T-helper 2 cell treated with Interferon-gamma antibody and Interleukin-4, amounts not matched to agents 5 μg/mL and 100 μg/mL, for 36 hours (primary cell): ENCODE measurements at regions not wholly inside any gene's neighbourhood (a gene's known extent, or its start where the extent isn't known, plus 50 kb on each side); places are given as distances from the start of the nearest gene placed in this dataset.

Source experiments
- DNase-seq: peaks from one replicate; pipeline ENCODE4 v3.0.0; 2021; ENCODE audit warnings: low spot score
- H3K27ac Mint-ChIP-seq: one replicate; pipeline ENCODE4 v1.8.0; 2021; ENCODE audit warnings: mild to moderate bottlenecking, mixed read lengths
- H3K27me3 Mint-ChIP-seq: one replicate; pipeline ENCODE4 v1.8.0; 2021; ENCODE audit warnings: low read depth, mixed read lengths
- H3K36me3 Mint-ChIP-seq: one replicate; pipeline ENCODE4 v1.8.0; 2021; ENCODE audit warnings: low read depth, mixed read lengths
- H3K4me1 Mint-ChIP-seq: one replicate; pipeline ENCODE4 v1.8.0; 2021; ENCODE audit warnings: low read depth, mixed read lengths
- H3K4me3 Mint-ChIP-seq: one replicate; pipeline ENCODE4 v1.8.0; 2022; ENCODE audit warnings: mild to moderate bottlenecking, moderate library complexity, mixed read lengths
- H3K9me3 Mint-ChIP-seq: one replicate; pipeline ENCODE4 v1.8.0; 2021; ENCODE audit warnings: mixed read lengths

DNA sequence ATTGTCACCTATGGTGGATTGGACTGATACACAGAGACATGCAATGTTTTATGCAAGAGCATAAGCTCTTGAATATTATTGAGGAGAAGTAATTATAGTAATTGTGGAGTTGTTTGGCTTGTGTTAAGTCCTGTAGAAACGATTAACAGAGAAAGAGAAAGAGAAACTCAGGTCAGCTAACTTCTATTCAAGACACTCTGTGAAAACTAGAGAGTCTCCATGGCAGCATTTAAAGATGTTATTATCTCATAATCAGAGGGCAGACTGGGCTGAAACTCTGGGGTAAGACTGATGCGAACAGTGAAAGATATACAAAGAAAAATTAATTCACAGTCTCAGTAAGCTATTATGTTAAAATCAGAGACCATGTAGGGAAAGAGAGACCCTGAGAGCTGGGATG lies 625.7 kb downstream of the FAT4 start:
- no peak overlapping the region for H3K27ac Mint-ChIP-seq
- H3K27me3 Mint-ChIP-seq = no peaks in the 10 kb centered on the region
- no peak overlapping the region for H3K4me3 Mint-ChIP-seq
- no peaks in the 10 kb centered on the region for H3K4me1 Mint-ChIP-seq
- no peak for DNase-seq
- H3K9me3 Mint-ChIP-seq = peaks cover 17% of the 10 kb centered on the region
- no peaks in the 10 kb centered on the region for H3K36me3 Mint-ChIP-seq

DNA sequence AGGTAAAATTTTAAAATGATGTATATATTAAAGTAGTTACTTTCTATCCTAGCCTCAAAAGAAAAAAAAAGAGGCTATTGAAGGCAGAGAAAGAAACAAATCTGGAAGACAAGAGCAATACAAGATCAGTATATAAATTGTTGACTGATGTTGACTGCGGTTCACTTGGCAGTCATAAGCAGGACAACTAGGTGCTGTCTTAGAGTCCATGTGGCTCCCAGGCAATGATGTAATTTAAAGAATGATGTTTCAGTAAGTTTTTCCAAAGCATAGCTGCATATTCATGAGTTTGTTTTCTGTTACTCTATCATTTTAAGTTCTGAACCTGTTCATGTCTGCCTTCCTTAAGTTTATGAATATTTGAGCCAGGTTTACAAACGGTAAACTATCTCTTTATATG lies 630.2 kb downstream of the FAT4 start:
- Mint-ChIP-seq H3K4me1 (no peaks in the 10 kb centered on the region), H3K27ac (no peak overlapping the region), H3K27me3 (no peaks in the 10 kb centered on the region), H3K4me3 (no peak overlapping the region), H3K36me3 (no peaks in the 10 kb centered on the region), H3K9me3 (peaks cover 12% of the 10 kb centered on the region)
- DNase-seq = no peak

DNA sequence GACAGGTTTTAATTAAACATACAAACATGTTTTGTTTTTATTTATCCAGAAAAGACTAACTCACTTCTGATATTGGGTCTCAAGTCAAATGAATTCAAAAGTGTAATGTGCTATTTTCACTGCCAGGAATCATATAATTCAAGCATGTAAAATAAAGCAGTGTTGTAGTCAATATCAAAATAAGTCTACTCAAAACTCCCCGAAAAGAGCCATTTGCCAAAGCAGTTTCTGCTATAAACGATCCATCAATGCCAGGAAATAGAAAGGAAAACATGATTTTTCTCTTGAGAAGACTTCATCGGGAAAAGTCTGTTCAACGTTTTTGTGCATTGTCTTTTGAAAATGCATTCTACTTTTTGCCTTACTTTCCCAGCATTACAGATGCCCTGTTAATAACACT lies 633.3 kb downstream of the FAT4 start:
- H3K27ac Mint-ChIP-seq = no peak overlapping the region
- peaks cover 3% of the 10 kb centered on the region for H3K9me3 Mint-ChIP-seq
- H3K27me3 Mint-ChIP-seq = no peaks in the 10 kb centered on the region
- no peak for DNase-seq
- H3K4me3 Mint-ChIP-seq = no peak overlapping the region
- H3K36me3 Mint-ChIP-seq = no peaks in the 10 kb centered on the region
- H3K4me1 Mint-ChIP-seq = no peaks in the 10 kb centered on the region

DNA sequence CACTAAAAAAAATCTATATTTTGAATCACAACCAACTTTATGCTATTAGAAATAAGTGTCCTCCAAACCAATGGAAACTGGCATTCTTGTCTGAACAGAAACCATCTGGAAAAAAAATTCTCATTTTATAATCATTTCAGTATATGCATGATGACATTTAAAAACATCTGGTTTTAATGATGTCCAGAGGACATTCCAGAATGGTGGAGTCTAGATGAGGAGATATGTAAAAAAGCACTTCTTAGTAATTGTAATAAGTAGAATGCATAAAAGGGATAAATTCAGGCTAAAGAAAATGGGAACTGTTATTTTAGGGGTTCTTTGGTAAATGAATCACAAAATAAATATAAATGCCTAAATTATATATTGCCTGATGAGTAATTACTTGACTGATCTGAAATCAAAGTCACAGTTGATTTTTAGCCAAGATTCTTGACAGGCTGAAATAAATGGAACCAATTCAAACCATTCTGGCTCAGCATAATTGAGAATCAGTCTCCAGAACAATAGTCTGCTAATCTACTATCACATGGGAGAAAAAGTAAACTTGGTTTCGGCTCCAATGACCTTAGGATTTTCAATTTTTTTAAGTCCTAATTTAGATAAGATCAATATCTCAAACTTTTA lies 636.6 kb downstream of the FAT4 start:
- Mint-ChIP-seq H3K36me3 (no peaks in the 10 kb centered on the region), H3K27me3 (no peaks in the 10 kb centered on the region), H3K27ac (no peak overlapping the region), H3K4me3 (no peak overlapping the region), H3K4me1 (no peaks in the 10 kb centered on the region), H3K9me3 (peaks cover 3% of the 10 kb centered on the region)
- DNase-seq = no peak

DNA sequence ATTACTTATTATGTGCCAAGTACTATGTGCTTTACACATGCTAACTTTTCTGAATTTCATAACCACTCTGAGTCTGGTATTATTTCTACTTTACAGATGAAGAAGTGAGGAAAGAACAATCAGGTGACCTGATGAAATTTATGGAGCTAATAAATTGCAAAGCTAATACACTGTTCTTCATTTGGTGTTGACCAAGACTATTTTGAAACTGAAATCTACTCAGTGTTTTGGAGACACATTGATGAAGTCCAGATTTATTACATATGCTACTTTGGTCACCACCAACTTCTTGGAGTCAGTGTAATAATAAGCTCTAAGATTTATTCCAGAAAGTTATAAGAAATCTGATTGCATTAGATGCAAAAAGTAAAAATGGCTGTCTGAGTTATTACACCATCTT lies 637.9 kb downstream of the FAT4 start:
- Mint-ChIP-seq H3K27ac (no peak overlapping the region), H3K4me1 (no peaks in the 10 kb centered on the region), H3K9me3 (peaks cover 3% of the 10 kb centered on the region), H3K36me3 (no peaks in the 10 kb centered on the region), H3K4me3 (no peak overlapping the region), H3K27me3 (no peaks in the 10 kb centered on the region)
- no peak for DNase-seq

DNA sequence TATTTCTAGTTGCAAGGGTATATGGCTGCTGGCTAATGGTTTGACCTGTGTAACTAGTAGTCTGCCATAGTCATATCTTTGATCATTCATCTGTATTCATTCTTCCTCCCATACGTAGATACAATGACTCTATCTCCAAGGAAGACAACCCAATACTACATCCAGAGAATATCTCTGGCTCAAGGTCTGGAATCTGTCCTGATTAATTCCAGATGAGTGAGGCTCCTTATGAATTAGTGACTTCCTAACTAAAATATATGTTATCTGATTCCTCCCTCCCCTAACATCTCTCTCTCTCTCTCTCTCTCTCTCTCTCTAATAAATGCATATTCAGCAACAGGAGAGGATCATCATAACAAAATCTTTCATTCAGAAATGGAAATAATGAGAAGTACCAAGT lies 641.5 kb downstream of the FAT4 start:
- no peaks in the 10 kb centered on the region for H3K27me3 Mint-ChIP-seq
- no peak for DNase-seq
- H3K27ac Mint-ChIP-seq = no peak overlapping the region
- H3K4me3 Mint-ChIP-seq = no peak overlapping the region
- H3K9me3 Mint-ChIP-seq = peaks cover 6% of the 10 kb centered on the region
- no peaks in the 10 kb centered on the region for H3K36me3 Mint-ChIP-seq
- H3K4me1 Mint-ChIP-seq = no peaks in the 10 kb centered on the region

DNA sequence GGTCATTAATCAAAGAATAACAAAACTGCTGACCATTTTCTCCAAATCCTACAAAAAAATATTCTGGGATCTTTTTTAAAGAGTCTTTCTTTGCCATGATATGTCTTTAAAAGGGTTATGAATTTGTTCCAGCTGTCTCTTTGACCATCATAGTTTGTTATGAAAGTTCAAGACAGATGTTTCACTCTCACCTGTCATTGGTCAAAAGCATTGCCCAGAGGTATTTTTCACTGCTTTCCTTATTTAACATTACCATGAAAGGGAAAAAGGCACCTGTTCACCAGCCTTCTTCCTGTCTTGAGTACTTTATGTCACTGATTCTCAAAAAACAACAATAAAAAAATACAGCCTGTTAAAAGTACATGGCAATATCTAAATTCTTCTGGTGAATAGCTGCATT lies 643.8 kb downstream of the FAT4 start:
- Mint-ChIP-seq H3K27me3 (no peaks in the 10 kb centered on the region), H3K4me3 (no peak overlapping the region)

DNA sequence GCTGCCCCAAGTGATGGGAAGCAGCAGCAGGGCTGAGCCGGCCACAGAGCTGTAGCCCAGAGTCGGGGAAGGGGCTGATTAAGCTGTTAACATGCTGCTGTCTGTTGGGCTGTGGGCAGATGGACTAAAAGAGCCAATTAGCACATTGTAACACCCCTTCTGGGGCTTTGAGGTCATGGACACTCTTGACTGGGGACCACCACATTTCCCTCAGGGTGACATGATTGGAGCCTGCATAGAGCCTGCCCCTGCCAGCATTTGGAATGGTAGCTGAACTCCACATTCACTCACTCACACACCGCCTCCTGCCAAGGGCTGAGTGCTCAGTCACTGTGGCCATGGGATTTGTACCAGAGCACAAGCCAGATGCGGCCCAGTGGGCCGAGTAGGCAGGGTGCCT lies 646.9 kb downstream of the FAT4 start:
- Mint-ChIP-seq H3K36me3 (no peaks in the 10 kb centered on the region), H3K4me3 (no peak overlapping the region), H3K4me1 (no peaks in the 10 kb centered on the region), H3K27ac (no peak overlapping the region), H3K9me3 (peaks cover 23% of the 10 kb centered on the region), H3K27me3 (no peaks in the 10 kb centered on the region)
- no peak for DNase-seq

More for the DNA sequence above, 643.8 kb downstream of the FAT4 start:
- no peak for DNase-seq
- Mint-ChIP-seq H3K4me1 (no peaks in the 10 kb centered on the region), H3K36me3 (no peaks in the 10 kb centered on the region), H3K27ac (no peak overlapping the region), H3K9me3 (peaks cover 21% of the 10 kb centered on the region)

DNA sequence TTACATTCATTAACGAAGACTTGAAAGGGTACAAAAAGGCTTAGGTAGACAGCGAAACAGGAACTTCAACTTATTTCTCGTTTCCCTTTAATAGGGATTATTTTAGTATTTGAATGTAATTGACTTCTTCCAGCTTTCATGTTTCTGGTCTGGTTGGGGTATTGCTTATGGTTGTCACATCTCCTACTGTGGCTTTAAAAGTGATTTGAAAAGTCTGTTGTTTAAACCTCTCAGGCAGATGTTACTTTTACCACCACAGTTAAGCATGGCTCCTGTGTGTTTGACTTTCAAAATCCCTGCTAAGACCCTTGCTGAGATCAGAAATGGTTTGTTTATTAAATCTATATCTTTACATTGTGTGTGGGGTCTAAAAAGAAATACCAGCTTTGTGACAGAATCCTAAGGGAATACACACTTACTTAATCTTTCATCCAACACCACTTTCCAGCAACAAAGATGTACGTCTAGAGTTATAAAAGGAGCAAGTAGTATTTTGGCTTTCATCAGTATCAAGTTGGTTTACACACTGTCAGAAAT lies 661.2 kb downstream of the FAT4 start:
- no peak for DNase-seq
- Mint-ChIP-seq H3K36me3 (no peaks in the 10 kb centered on the region), H3K9me3 (peaks cover 12% of the 10 kb centered on the region), H3K4me1 (no peaks in the 10 kb centered on the region), H3K27me3 (no peaks in the 10 kb centered on the region), H3K27ac (no peak overlapping the region), H3K4me3 (no peak overlapping the region)

DNA sequence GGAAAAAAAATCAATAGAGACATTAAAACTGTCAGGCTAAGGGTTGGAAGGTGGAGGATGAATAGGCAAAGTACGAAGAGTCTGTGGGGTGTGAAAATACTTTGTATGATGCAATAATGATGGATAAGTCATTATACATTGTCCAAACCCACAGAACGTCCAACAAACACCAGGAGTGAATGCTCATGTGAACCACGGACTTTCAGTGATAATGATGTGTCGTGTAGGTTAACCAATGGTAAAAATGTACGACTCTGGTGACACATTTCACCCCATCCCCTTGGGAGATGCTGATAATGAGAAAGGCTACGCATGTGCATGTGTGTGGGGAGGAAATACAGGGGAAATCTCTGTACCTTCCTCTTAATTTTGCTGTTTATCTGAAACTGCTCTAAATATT lies 665.2 kb downstream of the FAT4 start:
- peaks cover 4% of the 10 kb centered on the region for H3K9me3 Mint-ChIP-seq
- no peak overlapping the region for H3K4me3 Mint-ChIP-seq
- DNase-seq = no peak
- H3K36me3 Mint-ChIP-seq = no peaks in the 10 kb centered on the region
- H3K27me3 Mint-ChIP-seq = no peaks in the 10 kb centered on the region
- H3K4me1 Mint-ChIP-seq = no peaks in the 10 kb centered on the region
- no peak overlapping the region for H3K27ac Mint-ChIP-seq

DNA sequence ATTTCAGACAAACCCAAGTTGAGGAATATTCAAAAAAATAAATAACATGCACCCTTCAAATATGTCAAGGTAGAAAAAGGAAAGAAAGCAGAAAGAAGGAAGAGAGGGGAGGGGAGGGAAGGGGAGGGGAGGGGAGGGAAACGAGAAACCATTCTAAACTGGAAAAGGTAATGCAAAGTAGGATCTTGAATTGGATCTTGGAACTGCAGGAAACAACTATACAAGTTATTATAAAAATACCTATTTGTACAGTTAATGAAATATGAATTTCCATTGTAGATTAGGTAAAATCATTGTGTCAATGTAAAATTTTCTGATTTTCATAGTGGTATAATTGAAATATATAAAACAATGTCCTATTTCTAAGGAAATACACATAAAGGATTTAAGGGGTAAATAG lies 668.4 kb downstream of the FAT4 start:
- Mint-ChIP-seq H3K9me3 (peaks cover 8% of the 10 kb centered on the region), H3K4me1 (no peaks in the 10 kb centered on the region), H3K27me3 (no peaks in the 10 kb centered on the region), H3K27ac (no peak overlapping the region), H3K4me3 (no peak overlapping the region), H3K36me3 (no peaks in the 10 kb centered on the region)
- no peak for DNase-seq

DNA sequence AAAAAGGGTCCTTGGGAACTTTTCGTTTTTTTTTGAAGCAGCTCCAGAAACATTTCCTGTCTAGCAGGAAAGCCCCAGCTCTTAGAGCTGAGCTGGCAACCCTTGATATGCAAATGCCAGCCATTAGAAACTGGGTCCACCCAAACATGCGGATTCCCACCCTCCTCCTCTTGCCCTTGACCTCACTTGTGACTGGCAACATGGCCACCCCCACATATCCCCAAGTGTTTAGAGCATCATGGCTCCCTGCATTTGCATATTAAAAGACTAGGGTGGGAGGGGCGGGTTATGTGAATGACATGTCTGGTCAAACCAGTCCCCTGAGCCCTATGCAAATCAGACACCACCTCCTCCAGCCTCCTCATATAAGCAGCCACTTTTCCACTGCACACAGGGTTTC lies 671.1 kb downstream of the FAT4 start:
- Mint-ChIP-seq H3K36me3 (no peaks in the 10 kb centered on the region), H3K27me3 (no peaks in the 10 kb centered on the region), H3K9me3 (peaks cover 8% of the 10 kb centered on the region), H3K4me3 (no peak overlapping the region), H3K4me1 (no peaks in the 10 kb centered on the region), H3K27ac (no peak overlapping the region)
- DNase-seq = no peak

DNA sequence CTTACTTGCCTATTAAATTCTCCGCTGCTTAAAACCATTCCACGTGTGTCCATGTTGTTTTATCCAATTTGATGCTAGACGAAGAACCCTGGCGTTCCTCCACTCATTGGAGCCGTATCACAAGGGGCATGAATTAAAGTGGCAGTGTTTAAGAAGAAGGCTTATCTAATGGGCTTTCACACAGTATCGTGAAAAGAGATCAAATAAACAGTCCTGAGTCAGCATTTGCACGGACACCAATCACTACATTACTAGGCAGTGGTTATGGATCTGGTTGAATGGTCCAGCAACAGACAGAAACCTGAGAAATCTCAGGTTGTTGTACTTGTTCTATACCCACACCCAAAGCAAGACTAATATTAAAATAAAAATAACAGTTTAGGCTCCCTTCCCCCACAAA lies 671.6 kb downstream of the FAT4 start:
- no peak for DNase-seq
- no peak overlapping the region for H3K27ac Mint-ChIP-seq
- H3K36me3 Mint-ChIP-seq = no peaks in the 10 kb centered on the region
- H3K4me1 Mint-ChIP-seq = no peaks in the 10 kb centered on the region
- H3K27me3 Mint-ChIP-seq = no peaks in the 10 kb centered on the region
- no peak overlapping the region for H3K4me3 Mint-ChIP-seq
- peaks cover 8% of the 10 kb centered on the region for H3K9me3 Mint-ChIP-seq

DNA sequence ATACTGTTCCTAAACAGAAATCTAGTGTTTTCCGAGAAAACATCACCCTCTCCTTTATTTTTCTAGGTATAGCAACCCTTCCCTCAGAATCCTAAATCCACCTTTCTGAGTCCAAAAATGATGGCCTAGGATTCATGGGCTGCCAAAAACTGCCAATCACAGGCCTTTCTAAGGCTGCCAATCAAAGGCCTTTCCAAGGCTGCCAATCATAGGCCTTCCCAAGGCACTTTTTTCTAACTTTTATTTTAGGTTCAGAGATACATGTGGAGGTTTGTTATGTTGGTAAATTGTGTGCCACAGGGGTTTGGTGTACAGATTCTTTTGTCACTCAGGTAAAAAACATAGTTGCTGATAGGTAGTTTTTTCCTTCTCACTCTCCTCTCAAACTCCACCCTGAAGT lies 673.7 kb downstream of the FAT4 start:
- H3K27ac Mint-ChIP-seq = no peak overlapping the region

DNA sequence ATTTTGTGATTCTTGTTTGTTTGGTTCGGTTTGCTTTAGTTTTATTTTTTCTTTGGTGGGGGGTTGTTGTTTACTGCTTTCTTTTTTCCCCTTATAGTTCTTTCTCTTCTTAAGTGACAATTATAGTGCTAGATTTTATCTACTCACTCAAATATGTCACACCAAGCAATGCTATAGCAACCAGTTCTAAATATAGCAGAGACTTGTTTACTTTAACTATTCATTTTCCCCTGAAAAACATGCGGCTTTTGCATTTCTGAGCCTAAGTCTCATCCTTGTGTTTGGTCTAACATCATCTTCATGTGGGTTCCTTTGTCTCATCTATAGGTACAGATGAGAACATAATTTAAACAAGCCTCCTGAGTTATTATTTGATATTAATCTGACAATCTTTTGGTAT lies 676.6 kb downstream of the FAT4 start:
- DNase-seq = no peak
- Mint-ChIP-seq H3K9me3 (peaks cover 4% of the 10 kb centered on the region), H3K36me3 (no peaks in the 10 kb centered on the region), H3K4me1 (no peaks in the 10 kb centered on the region), H3K27ac (no peak overlapping the region), H3K27me3 (no peaks in the 10 kb centered on the region), H3K4me3 (no peak overlapping the region)

More for the DNA sequence above, 673.7 kb downstream of the FAT4 start:
- Mint-ChIP-seq H3K4me1 (no peaks in the 10 kb centered on the region), H3K27me3 (no peaks in the 10 kb centered on the region), H3K36me3 (no peaks in the 10 kb centered on the region), H3K9me3 (peaks cover 8% of the 10 kb centered on the region), H3K4me3 (no peak overlapping the region)
- no peak for DNase-seq
